ENCODE measurements at regions not wholly inside any gene's neighbourhood (a gene's known extent, or its start where the extent isn't known, plus 50 kb on each side); places are given as distances from the start of the nearest gene placed in this dataset.
"Not testable (repeated sequence)": the region's sequence is repeated elsewhere in the genome, so short reads cannot be mapped to it uniquely, and the experiment has no call there.

- DNase-seq (ENCODE audit: extremely low read depth, low read depth), result no peak
These were observed 391.0 kb downstream of the CHSY3 start for GRCh38 chr5:130295235-130295634.

DNA sequence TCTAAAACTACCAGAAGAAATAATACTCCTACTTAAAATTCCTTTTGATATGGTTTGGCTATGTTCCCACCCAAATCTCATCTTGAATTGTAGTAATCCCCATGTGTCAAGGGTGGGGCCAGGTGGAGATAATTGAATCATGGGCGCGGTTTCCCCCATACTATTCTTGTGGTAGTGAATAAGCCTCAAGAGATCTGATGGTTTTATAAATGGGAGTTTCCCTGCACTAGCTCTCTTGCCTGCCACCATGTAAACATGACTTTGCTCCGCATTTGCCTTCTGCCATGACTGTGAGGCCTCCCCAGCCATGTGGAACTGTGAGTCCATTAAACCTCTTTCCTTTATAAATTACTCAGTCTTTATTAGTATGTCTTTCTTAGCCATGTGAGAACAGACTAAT lies 390.5 kb downstream of the CHSY3 start:
- not testable (repeated sequence) for DNase-seq (ENCODE audit: extremely low read depth, low read depth)

More at GRCh38 chr5:130295235-130295634, 391.0 kb downstream of the CHSY3 start:
- TF ChIP-seq, protein P1, sequence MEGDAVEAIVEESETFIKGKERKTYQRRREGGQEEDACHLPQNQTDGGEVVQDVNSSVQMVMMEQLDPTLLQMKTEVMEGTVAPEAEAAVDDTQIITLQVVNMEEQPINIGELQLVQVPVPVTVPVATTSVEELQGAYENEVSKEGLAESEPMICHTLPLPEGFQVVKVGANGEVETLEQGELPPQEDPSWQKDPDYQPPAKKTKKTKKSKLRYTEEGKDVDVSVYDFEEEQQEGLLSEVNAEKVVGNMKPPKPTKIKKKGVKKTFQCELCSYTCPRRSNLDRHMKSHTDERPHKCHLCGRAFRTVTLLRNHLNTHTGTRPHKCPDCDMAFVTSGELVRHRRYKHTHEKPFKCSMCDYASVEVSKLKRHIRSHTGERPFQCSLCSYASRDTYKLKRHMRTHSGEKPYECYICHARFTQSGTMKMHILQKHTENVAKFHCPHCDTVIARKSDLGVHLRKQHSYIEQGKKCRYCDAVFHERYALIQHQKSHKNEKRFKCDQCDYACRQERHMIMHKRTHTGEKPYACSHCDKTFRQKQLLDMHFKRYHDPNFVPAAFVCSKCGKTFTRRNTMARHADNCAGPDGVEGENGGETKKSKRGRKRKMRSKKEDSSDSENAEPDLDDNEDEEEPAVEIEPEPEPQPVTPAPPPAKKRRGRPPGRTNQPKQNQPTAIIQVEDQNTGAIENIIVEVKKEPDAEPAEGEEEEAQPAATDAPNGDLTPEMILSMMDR (IDR thresholded peaks at IDR 0.05; ENCODE audit: low read depth, low read length), result no peak

DNA sequence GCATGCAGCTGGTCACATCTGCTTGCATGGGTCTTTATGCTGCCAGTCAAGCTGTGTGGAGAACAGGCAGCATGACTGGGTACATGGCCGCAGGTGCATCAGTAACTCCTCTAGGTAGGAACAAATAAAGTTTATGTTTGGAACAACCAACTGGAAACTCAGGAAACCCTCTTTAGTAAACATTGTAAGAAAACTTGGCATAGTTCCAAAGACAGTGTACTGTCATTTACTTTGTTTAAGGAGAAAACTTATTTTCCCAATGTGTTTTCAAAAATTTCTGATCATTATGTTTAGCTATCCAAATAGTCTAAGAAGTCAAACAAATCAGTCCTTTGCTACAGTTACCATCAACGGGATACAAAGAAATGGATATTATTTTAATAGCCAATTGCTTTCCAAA lies 386.0 kb downstream of the CHSY3 start:
- no peak for DNase-seq (ENCODE audit: extremely low read depth, low read depth)
- TF ChIP-seq, protein P1 (IDR thresholded peaks at IDR 0.05; ENCODE audit: low read depth, low read length), result no peak

DNA sequence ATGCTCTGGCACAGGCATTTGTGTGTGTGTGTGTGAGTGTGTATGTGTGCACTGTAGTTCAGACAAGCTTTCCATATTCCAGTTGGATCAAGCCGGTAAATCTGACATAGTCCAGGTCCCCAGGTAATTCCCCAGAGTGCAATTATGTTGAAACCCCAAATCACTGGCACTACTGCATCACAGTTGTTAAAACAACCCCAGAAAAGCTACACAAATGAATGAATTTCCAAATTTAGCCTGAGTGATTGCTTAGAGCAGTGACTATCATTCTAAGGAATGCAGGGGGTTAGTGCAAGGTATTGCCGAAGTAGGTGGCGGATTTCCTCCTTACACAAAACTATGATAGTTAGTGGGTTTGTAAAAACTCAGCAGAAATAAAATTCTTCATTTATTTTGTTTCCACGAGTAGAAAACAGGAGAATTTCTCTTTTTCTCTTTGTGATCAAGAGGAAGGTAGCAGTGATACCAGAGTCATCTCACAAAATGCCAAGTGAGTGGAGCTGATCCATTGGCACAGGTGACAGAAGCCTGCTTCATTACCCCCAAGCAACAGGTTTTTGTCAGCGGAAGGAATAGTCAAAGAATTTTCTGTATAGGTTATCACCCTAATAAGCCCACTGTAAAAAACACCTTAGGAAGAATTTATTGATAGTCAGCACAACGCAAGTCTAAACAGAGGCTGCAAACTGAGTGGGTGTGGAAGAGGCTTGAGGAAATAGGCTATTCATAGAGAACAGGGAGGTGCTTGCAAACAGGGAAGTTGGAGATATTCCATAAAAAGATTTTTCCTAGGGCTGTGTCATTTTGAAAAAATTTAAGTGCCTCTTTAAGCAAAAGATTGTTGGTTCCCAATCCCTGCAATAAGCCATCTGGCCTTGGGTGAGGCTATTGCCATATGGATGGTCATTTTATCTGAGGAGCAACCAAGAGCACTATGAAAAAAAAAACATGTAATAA lies 385.1 kb downstream of the CHSY3 start:
- TF ChIP-seq, protein P1 (IDR thresholded peaks at IDR 0.05; ENCODE audit: low read depth, low read length), result no peak
- no peak for DNase-seq (ENCODE audit: extremely low read depth, low read depth)

- TF ChIP-seq, protein P1 (IDR thresholded peaks at IDR 0.05; ENCODE audit: low read depth, low read length), result no peak
- no peak for DNase-seq (ENCODE audit: extremely low read depth, low read depth)
These were observed 383.2 kb downstream of the CHSY3 start for GRCh38 chr5:130287438-130287837.

- no peak for DNase-seq (ENCODE audit: extremely low read depth, low read depth)
- TF ChIP-seq, protein P1 (IDR thresholded peaks at IDR 0.05; ENCODE audit: low read depth, low read length), result no peak
These were observed 382.7 kb downstream of the CHSY3 start for GRCh38 chr5:130286971-130287370.

DNA sequence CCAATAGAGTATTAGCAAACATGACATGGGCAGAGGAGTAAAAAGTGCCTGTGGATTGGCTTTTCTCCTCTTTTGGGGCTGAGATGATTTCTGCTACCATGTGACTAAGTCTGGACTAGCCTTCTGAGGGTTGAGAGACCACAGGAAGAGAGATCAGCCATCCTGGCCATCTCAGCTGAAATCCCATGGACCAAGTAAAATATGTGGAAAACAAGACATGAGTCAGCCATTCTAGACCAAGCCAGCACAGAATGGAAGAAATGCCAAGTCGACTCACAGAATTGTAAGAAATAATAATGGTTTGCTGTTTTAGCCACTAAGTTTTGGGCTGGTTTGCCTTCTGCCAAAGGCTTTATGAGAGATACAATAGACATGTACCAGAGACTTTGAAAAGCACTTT lies 377.8 kb downstream of the CHSY3 start:
- DNase-seq (ENCODE audit: extremely low read depth, low read depth), result no peak
- TF ChIP-seq, protein P1 (IDR thresholded peaks at IDR 0.05; ENCODE audit: low read depth, low read length), result no peak
